Coronary artery (tissue), 2 donors: ENCODE measurements at regions not wholly inside any gene's neighbourhood (a gene's known extent, or its start where the extent isn't known, plus 50 kb on each side); places are given as distances from the start of the nearest gene placed in this dataset.

Experiments
- DNase-seq: peaks from one replicate; pipeline ENCODE4 v3.0.0-alpha.2; 2017; ENCODE audit warnings: low spot score
- H3K27ac ChIP-seq, 2 donors: fragments of 200-600 bp; sonication (generic); one replicate each; pipeline ENCODE4 v1.5.1; 2016 to 2019
- H3K4me3 ChIP-seq: fragments of 200-600 bp; sonication (generic); 2 replicates; pipeline ENCODE4 v1.5.1; 2016; ENCODE audit warnings: mild to moderate bottlenecking, moderate library complexity
- CTCF ChIP-seq: fragments of 200-600 bp; sonication (generic); IDR thresholded peaks from one replicate; pipeline ENCODE4 v1.5.1; 2019; ENCODE audit warnings: antibody characterized with exemption

- Histone ChIP-seq H3K4me3 (no peak overlapping the region), H3K27ac (no peak overlapping the region)
- no peak for DNase-seq
- no peak for TF ChIP-seq CTCF
These were observed 193.9 kb downstream of the BCL11A start for GRCh38 chr2:60359569-60359968.

GRCh38 chr2:60358476-60358875 lies 195.0 kb downstream of the BCL11A start:
- no peak for DNase-seq
- no peak overlapping the region for H3K27ac ChIP-seq
- no peak for TF ChIP-seq CTCF
- H3K4me3 ChIP-seq, result no peak overlapping the region

- TF ChIP-seq CTCF, result no peak
- DNase-seq, result no peak
- H3K27ac ChIP-seq, result no peak overlapping the region
- no peak overlapping the region for H3K4me3 ChIP-seq
These were observed 195.5 kb downstream of the BCL11A start for GRCh38 chr2:60357996-60358395.

GRCh38 chr2:60356346-60356745 lies 197.1 kb downstream of the BCL11A start:
- TF ChIP-seq CTCF, result no peak
- no peak overlapping the region for H3K27ac ChIP-seq
- no peak overlapping the region for H3K4me3 ChIP-seq
- DNase-seq, result no peak

GRCh38 chr2:60355849-60356261 lies 197.6 kb downstream of the BCL11A start:
- TF ChIP-seq CTCF, result no peak
- H3K4me3 ChIP-seq, result no peak overlapping the region
- H3K27ac ChIP-seq, result no peak overlapping the region
- DNase-seq, result no peak

- TF ChIP-seq CTCF, result no peak
- Histone ChIP-seq H3K4me3 (no peak overlapping the region), H3K27ac (no peak overlapping the region)
- no peak for DNase-seq
These were observed 198.7 kb downstream of the BCL11A start for GRCh38 chr2:60354713-60355112.

GRCh38 chr2:60353863-60354262 lies 199.6 kb downstream of the BCL11A start:
- DNase-seq, result no peak
- Histone ChIP-seq H3K27ac (no peak overlapping the region), H3K4me3 (no peak overlapping the region)
- TF ChIP-seq CTCF, result no peak
